ENCODE measurements at regions not wholly inside any gene's neighbourhood (a gene's known extent, or its start where the extent isn't known, plus 50 kb on each side); places are given as distances from the start of the nearest gene placed in this dataset.

- no peak for TF ChIP-seq CTCF (IDR thresholded peaks at IDR 0.05)
- no peak for TF ChIP-seq POLR2A (IDR thresholded peaks at IDR 0.05)
These were observed 151.2 kb upstream of the TNR start for GRCh38 chr1:175894581-175894980.
